H9 (cell line): ENCODE measurements at regions not wholly inside any gene's neighbourhood (a gene's known extent, or its start where the extent isn't known, plus 50 kb on each side); places are given as distances from the start of the nearest gene placed in this dataset.

Experiments used
- DNase-seq: peaks from one replicate; pipeline ENCODE4 v3.0.0-alpha.2; 2017
- H2AFZ ChIP-seq: one replicate; pipeline ENCODE4 v1.6.1; 2013; ENCODE audit warnings: mild to moderate bottlenecking, low read length, control low read depth, moderate library complexity
- H2AK5ac ChIP-seq: 2 replicates; pipeline ENCODE4 v1.6.1; 2013; ENCODE audit warnings: low read length, control low read depth, mixed read lengths; ENCODE audit not compliant: insufficient read length
- H2BK120ac ChIP-seq: one replicate; pipeline ENCODE4 v1.6.1; 2013; ENCODE audit warnings: low read depth, mild to moderate bottlenecking, low read length, control low read depth, inconsistent platforms; ENCODE audit not compliant: poor library complexity, severe bottlenecking
- H2BK12ac ChIP-seq: 2 replicates; pipeline ENCODE4 v1.6.1; 2013; ENCODE audit warnings: low read length, control low read depth, mixed read lengths, low read depth; ENCODE audit not compliant: insufficient read length
- H2BK15ac ChIP-seq: 2 replicates; pipeline ENCODE4 v1.6.1; 2013; ENCODE audit warnings: low read depth, low read length, control low read depth
- H2BK20ac ChIP-seq: one replicate; pipeline ENCODE4 v1.6.1; 2013; ENCODE audit warnings: low read depth, mild to moderate bottlenecking, low read length, control low read depth, inconsistent platforms; ENCODE audit not compliant: poor library complexity, severe bottlenecking
- H2BK5ac ChIP-seq: 2 replicates; pipeline ENCODE4 v1.6.1; 2013; ENCODE audit warnings: low read length, control low read depth, mixed read lengths; ENCODE audit not compliant: insufficient read length
- H3K14ac ChIP-seq: 2 replicates; pipeline ENCODE4 v1.6.1; 2013; ENCODE audit warnings: low read length, control low read depth; ENCODE audit not compliant: insufficient read depth
- H3K18ac ChIP-seq: 2 replicates; pipeline ENCODE4 v1.6.1; 2013; ENCODE audit warnings: low read depth, mild to moderate bottlenecking, mixed read lengths, low read length, control low read depth; ENCODE audit not compliant: insufficient read length
- H3K23ac ChIP-seq: 2 replicates; pipeline ENCODE4 v1.6.1; 2013; ENCODE audit warnings: low read length, control low read depth, mixed read lengths, low read depth; ENCODE audit not compliant: insufficient read length
- H3K23me2 ChIP-seq: 2 replicates; pipeline ENCODE4 v1.6.1; 2013; ENCODE audit warnings: low read depth, mild to moderate bottlenecking, mixed read lengths, low read length, control low read depth; ENCODE audit not compliant: insufficient read length, poor library complexity, severe bottlenecking
- H3K27ac ChIP-seq: 2 replicates; pipeline ENCODE4 v1.5.1; 2013; ENCODE audit warnings: low read length, control low read depth, mixed read lengths, low read depth; ENCODE audit not compliant: insufficient read length
- H3K27me3 ChIP-seq: 2 replicates; pipeline ENCODE4 v1.6.1; 2013; ENCODE audit warnings: low read length, control low read depth, inconsistent platforms; ENCODE audit not compliant: insufficient read depth
- H3K4ac ChIP-seq: 2 replicates; pipeline ENCODE4 v1.6.1; 2013; ENCODE audit warnings: low read depth, mild to moderate bottlenecking, control low read depth, inconsistent platforms, low read length, moderate library complexity
- H3K4me1 ChIP-seq: 2 replicates; pipeline ENCODE4 v1.6.1; 2013; ENCODE audit warnings: low read length, control low read depth, inconsistent platforms; ENCODE audit not compliant: insufficient read depth
- H3K4me2 ChIP-seq: 2 replicates; pipeline ENCODE4 v1.6.1; 2013; ENCODE audit warnings: low read length, control low read depth, mixed read lengths; ENCODE audit not compliant: insufficient read length, insufficient read depth
- H3K56ac ChIP-seq: 2 replicates; pipeline ENCODE4 v1.6.1; 2013; ENCODE audit warnings: low read depth, mild to moderate bottlenecking, mixed read lengths, low read length, control low read depth; ENCODE audit not compliant: insufficient read length
- H3K79me1 ChIP-seq: 2 replicates; pipeline ENCODE4 v1.6.1; 2013; ENCODE audit warnings: low read depth, mild to moderate bottlenecking, moderate library complexity, low read length, control low read depth, inconsistent platforms; ENCODE audit not compliant: insufficient read depth, poor library complexity, severe bottlenecking
- H3K79me2 ChIP-seq: 2 replicates; pipeline ENCODE4 v1.6.1; 2013; ENCODE audit warnings: low read length, control low read depth, inconsistent platforms; ENCODE audit not compliant: insufficient read depth
- H3K9ac ChIP-seq: 2 replicates; pipeline ENCODE4 v1.6.1; 2013; ENCODE audit warnings: low read length, control low read depth, mixed read lengths; ENCODE audit not compliant: insufficient read length; ENCODE audit errors: extremely low read depth
- H3K9me3 ChIP-seq: one replicate; pipeline ENCODE4 v1.6.1; 2013; ENCODE audit warnings: low read depth, low read length, inconsistent platforms; ENCODE audit not compliant: control insufficient read depth
- H3T11ph ChIP-seq: one replicate; pipeline ENCODE4 v1.6.1; 2013; ENCODE audit warnings: mild to moderate bottlenecking, low read length, control low read depth, inconsistent platforms
- H4K20me1 ChIP-seq: one replicate; pipeline ENCODE4 v1.6.1; 2013; ENCODE audit not compliant: control insufficient read depth, insufficient read length, insufficient read depth
- H4K5ac ChIP-seq: 2 replicates; pipeline ENCODE4 v1.6.1; 2013; ENCODE audit warnings: low read depth, mild to moderate bottlenecking, mixed read lengths, low read length, control low read depth; ENCODE audit not compliant: insufficient read length
- H4K8ac ChIP-seq: replicated peaks from 2 replicates; pipeline ENCODE4 v1.6.1; 2013; ENCODE audit warnings: low read length, control low read depth, mixed read lengths, low read depth; ENCODE audit not compliant: insufficient read length
- H4K91ac ChIP-seq: 2 replicates; pipeline ENCODE4 v1.6.1; 2013; ENCODE audit warnings: low read depth, mild to moderate bottlenecking, moderate library complexity, mixed read lengths, low read length, control low read depth; ENCODE audit not compliant: insufficient read length
- H3K27ac Mint-ChIP-seq, 3 experiments: 2 replicates in 2 of 3; 3 replicates in 1 of 3; pipeline ENCODE4 v1.8.0; 2020 to 2021; ENCODE audit warnings: mixed read lengths in 3 of 3, mild to moderate bottlenecking in 1 of 3, moderate library complexity in 1 of 3
- H3K27me3 Mint-ChIP-seq: 2 replicates; pipeline ENCODE4 v1.8.0; 2021; ENCODE audit warnings: low read depth, mild to moderate bottlenecking, moderate library complexity, mixed read lengths
- H3K36me3 Mint-ChIP-seq, 3 experiments: 2 replicates in 2 of 3; 3 replicates in 1 of 3; pipeline ENCODE4 v1.8.0; 2020 to 2021; ENCODE audit warnings: low read depth in 3 of 3, mixed read lengths in 3 of 3; ENCODE audit not compliant: insufficient read depth in 1 of 3
- H3K4me1 Mint-ChIP-seq, 2 experiments: 2 replicates each; pipeline ENCODE4 v1.8.0; 2020; ENCODE audit warnings: mixed read lengths in 2 of 2
- H3K4me3 Mint-ChIP-seq, 2 experiments: 2 replicates in 1 of 2; 3 replicates in 1 of 2; pipeline ENCODE4 v1.8.0; 2020 to 2021; ENCODE audit warnings: mild to moderate bottlenecking in 2 of 2, mixed read lengths in 2 of 2, moderate library complexity in 1 of 2
- H3K9me3 Mint-ChIP-seq, 2 experiments: 2 replicates in 1 of 2; 3 replicates in 1 of 2; pipeline ENCODE4 v1.8.0; 2020; ENCODE audit warnings: mild to moderate bottlenecking in 2 of 2, mixed read lengths in 2 of 2, moderate library complexity in 1 of 2
- WGBS: extraction: QIAGEN DNeasy Blood & Tissue Kit; methylation state at CpG from one replicate; pipeline ENCODE4 v1.1.7; 2013; ENCODE audit warnings: missing lambda C conversion rate, low lambda C conversion rate, mixed read lengths; ENCODE audit not compliant: insufficient read length; ENCODE audit errors: extremely low coverage; 5-methylcytosine and 5-hydroxymethylcytosine counted together
- TF ChIP-seq, protein P1 (sequence below): fragments of 200-600 bp; sonication (generic); conservative IDR thresholded peaks from 3 replicates; pipeline ENCODE4 v1.8.0; 2021; ENCODE audit warnings: antibody characterized with exemption, mild to moderate bottlenecking

DNA sequence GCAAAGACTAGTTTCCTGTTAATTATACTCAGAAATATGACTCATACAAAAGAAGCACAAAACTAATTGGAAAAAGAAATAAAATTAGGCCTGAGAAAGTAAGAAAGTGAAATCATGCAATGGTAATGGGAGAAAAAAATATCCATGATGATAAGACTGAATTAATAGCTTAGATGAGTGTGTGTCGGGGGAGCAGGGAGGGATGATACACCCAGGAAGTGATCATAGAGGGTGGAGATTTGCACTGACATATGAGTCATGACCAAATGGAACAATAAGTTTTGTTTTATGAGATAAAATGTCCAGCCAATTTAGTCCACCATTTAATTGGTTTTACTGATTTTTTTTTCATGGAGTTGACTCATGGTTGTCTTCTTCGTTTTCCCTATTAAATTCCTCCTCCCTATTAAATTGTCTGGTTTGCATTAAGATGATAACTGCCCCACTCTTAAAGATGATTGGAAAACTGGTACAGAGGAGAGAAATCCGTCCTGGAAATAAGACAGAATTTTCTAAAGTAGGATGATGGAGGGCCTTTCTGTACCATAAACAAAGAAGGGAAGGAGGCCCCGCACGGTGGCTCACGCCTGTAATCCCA is 111.7 kb upstream of the KCNJ6 start:
- no CpG with 5 or more reads among the region's 6 CpGs for WGBS
- no peaks in the 10 kb centered on the region for H3K79me2 ChIP-seq
- H3K14ac ChIP-seq: no peak overlapping the region
- H3K4ac ChIP-seq: no peak overlapping the region
- no peaks in the 10 kb centered on the region; a peak in 1 of 5 replicates for H3K9me3 Mint-ChIP-seq
- no peak overlapping the region for H3K18ac ChIP-seq
- H3K27ac Mint-ChIP-seq: no peak overlapping the region
- H3K23me2 ChIP-seq: no peaks in the 10 kb centered on the region
- no peak overlapping the region for H3K4me3 Mint-ChIP-seq
- no peaks in the 10 kb centered on the region for H3K79me1 ChIP-seq
- TF ChIP-seq, protein P1, sequence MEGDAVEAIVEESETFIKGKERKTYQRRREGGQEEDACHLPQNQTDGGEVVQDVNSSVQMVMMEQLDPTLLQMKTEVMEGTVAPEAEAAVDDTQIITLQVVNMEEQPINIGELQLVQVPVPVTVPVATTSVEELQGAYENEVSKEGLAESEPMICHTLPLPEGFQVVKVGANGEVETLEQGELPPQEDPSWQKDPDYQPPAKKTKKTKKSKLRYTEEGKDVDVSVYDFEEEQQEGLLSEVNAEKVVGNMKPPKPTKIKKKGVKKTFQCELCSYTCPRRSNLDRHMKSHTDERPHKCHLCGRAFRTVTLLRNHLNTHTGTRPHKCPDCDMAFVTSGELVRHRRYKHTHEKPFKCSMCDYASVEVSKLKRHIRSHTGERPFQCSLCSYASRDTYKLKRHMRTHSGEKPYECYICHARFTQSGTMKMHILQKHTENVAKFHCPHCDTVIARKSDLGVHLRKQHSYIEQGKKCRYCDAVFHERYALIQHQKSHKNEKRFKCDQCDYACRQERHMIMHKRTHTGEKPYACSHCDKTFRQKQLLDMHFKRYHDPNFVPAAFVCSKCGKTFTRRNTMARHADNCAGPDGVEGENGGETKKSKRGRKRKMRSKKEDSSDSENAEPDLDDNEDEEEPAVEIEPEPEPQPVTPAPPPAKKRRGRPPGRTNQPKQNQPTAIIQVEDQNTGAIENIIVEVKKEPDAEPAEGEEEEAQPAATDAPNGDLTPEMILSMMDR: no peak
- no peak overlapping the region for H2BK15ac ChIP-seq
- no peaks in the 10 kb centered on the region for H4K20me1 ChIP-seq
- H3K27me3 Mint-ChIP-seq: peaks cover 7% of the 10 kb centered on the region; the same call in 1 of the 2 replicates
- no peak overlapping the region for H2BK120ac ChIP-seq
- DNase-seq: no peak
- H3K27me3 ChIP-seq: no peaks in the 10 kb centered on the region
- no peak overlapping the region for H3K9ac ChIP-seq
- no peak overlapping the region for H4K8ac ChIP-seq
- no peak overlapping the region for H2AK5ac ChIP-seq
- H2AFZ ChIP-seq: no peak overlapping the region
- H3K23ac ChIP-seq: no peak overlapping the region
- no peak overlapping the region for H2BK12ac ChIP-seq
- no peak overlapping the region for H2BK5ac ChIP-seq
- no peak overlapping the region for H4K5ac ChIP-seq
- H3K4me1 Mint-ChIP-seq: no peaks in the 10 kb centered on the region
- no peak overlapping the region for H3K56ac ChIP-seq
- H2BK20ac ChIP-seq: no peak overlapping the region
- no peak overlapping the region for H3T11ph ChIP-seq
- no peaks in the 10 kb centered on the region for H3K4me1 ChIP-seq
- H4K91ac ChIP-seq: no peak overlapping the region
- no peak overlapping the region for H3K27ac ChIP-seq
- H3K4me2 ChIP-seq: no peak overlapping the region
- H3K36me3 Mint-ChIP-seq: no peaks in the 10 kb centered on the region
- H3K9me3 ChIP-seq: no peaks in the 10 kb centered on the region
